ENCODE measurements at regions not wholly inside any gene's neighbourhood (a gene's known extent, or its start where the extent isn't known, plus 50 kb on each side); places are given as distances from the start of the nearest gene placed in this dataset.

DNA sequence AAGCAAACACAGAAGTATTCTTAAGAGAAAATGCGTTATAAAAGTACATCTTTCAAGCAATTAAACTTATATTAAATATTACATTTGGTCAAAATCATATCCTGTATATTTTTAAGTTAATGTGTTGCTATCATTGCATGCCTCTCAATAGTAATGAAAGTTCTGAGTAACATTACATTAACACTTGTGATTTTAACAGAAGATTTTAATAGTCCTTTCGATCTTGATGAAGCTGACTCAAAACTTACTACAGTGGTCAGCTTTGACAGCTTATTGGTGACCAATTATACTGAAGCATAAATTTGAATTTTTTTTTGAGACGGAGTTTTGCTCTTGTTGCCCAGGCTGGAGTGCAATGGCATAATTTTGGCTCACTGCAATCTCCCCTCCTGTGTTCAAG lies 303.3 kb downstream of the GALR1 start:
- TF ChIP-seq FOXP2 (optimal IDR thresholded peaks at IDR 0.05; ENCODE audit: borderline replicate concordance, extremely low read depth, extremely low read length, insufficient read depth) (no peak), POLR2AphosphoS5 (IDR thresholded peaks at IDR 0.05; ENCODE audit: low read depth, low read length) (no peak), TAF1 (IDR thresholded peaks at IDR 0.05; ENCODE audit: borderline replicate concordance, insufficient read depth, low read length) (no peak), SIN3A (IDR thresholded peaks at IDR 0.05; ENCODE audit: borderline replicate concordance, insufficient read depth, low read length) (no peak)
- TF ChIP-seq, protein P1, sequence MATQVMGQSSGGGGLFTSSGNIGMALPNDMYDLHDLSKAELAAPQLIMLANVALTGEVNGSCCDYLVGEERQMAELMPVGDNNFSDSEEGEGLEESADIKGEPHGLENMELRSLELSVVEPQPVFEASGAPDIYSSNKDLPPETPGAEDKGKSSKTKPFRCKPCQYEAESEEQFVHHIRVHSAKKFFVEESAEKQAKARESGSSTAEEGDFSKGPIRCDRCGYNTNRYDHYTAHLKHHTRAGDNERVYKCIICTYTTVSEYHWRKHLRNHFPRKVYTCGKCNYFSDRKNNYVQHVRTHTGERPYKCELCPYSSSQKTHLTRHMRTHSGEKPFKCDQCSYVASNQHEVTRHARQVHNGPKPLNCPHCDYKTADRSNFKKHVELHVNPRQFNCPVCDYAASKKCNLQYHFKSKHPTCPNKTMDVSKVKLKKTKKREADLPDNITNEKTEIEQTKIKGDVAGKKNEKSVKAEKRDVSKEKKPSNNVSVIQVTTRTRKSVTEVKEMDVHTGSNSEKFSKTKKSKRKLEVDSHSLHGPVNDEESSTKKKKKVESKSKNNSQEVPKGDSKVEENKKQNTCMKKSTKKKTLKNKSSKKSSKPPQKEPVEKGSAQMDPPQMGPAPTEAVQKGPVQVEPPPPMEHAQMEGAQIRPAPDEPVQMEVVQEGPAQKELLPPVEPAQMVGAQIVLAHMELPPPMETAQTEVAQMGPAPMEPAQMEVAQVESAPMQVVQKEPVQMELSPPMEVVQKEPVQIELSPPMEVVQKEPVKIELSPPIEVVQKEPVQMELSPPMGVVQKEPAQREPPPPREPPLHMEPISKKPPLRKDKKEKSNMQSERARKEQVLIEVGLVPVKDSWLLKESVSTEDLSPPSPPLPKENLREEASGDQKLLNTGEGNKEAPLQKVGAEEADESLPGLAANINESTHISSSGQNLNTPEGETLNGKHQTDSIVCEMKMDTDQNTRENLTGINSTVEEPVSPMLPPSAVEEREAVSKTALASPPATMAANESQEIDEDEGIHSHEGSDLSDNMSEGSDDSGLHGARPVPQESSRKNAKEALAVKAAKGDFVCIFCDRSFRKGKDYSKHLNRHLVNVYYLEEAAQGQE (IDR thresholded peaks at IDR 0.05; ENCODE audit: insufficient read depth in 1 of 2, low read depth in 2 of 2, low read length in 2 of 2): no peak

DNA sequence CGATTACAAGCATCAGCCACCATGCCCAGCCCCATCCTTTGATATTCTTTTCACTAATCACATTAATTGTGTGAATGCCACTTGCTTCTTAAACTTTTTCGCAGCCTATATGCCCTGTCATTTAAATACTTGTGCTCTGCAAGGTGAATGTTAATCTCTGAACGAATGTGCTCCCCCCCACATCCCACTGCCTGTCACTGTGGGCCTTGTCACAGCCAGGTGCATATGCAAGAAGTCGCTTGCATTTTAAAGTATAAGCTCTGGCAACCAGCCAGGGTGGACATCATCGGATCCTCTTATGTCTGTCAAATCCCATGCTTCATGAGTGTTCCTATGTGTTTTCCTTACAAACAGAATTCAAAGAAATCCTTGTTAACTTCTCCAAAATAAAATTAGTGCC lies 304.4 kb downstream of the GALR1 start:
- TF ChIP-seq SIN3A (IDR thresholded peaks at IDR 0.05; ENCODE audit: borderline replicate concordance, insufficient read depth, low read length) (no peak), FOXP2 (optimal IDR thresholded peaks at IDR 0.05; ENCODE audit: borderline replicate concordance, extremely low read depth, extremely low read length, insufficient read depth) (no peak), POLR2AphosphoS5 (IDR thresholded peaks at IDR 0.05; ENCODE audit: low read depth, low read length) (no peak), TAF1 (IDR thresholded peaks at IDR 0.05; ENCODE audit: borderline replicate concordance, insufficient read depth, low read length) (no peak)
- TF ChIP-seq, protein P1 (IDR thresholded peaks at IDR 0.05; ENCODE audit: insufficient read depth in 1 of 2, low read depth in 2 of 2, low read length in 2 of 2): no peak

DNA sequence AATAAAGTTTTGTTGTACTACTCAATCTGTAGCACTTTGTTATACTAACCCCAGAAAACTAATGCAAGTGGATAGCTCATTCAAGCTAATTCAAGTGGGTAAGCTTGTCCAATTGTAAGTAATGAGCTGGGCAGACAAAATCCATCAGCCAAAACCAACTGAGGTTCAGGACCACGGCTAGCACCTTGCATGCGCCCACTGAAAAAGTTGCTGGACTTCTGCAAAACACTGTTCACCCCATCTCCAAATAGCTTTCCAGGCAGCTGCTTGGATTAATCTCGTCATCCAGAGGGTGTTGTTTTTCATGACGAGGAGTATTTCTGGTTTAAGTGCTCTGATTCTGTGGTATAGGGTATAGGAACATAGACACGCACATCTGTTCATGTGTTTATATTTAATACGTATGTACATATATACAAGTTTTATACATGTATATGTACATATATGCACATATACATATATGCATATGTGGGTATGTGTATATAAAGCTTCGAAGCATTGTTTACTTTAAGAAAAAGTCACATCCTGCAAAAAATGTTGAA lies 307.5 kb downstream of the GALR1 start:
- TF ChIP-seq, protein P1 (IDR thresholded peaks at IDR 0.05; ENCODE audit: insufficient read depth in 1 of 2, low read depth in 2 of 2, low read length in 2 of 2): peak; percentile 76 to 93
- no peak for TF ChIP-seq FOXP2 (optimal IDR thresholded peaks at IDR 0.05; ENCODE audit: borderline replicate concordance, extremely low read depth, extremely low read length, insufficient read depth)

DNA sequence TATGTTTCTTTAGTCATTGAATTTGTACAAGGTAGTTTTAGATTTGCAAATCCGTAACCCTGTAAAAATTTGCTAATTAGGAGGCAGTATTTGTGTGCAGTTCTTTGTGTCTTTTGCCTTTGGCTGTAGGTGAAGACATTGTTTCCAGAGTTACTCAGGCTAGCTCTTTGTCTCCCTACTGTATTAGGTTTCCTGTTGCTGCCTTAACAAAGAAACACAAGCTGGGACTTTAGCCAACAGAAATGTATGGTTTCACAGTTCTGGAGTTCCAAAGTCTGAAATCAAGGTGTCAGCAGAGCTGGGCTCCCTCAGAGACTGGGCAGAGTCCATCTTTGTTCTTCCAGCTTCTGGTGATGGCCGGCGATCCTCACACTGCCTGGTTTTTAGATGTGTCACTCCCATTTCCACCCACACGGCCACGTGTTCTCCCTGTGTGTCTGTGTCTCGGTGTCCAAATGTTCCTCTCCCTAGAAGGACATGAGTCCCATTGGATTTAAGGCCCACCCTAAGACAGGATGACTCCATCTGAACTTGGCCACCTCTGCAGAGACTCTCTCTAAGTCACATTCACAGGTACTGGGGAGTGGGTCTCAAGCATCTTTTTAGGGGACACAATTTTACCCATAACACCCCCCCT lies 309.7 kb downstream of the GALR1 start:
- TF ChIP-seq, protein P1 (IDR thresholded peaks at IDR 0.05; ENCODE audit: insufficient read depth in 1 of 2, low read depth in 2 of 2, low read length in 2 of 2): no peak
- TF ChIP-seq POLR2AphosphoS5 (IDR thresholded peaks at IDR 0.05; ENCODE audit: low read depth, low read length) (no peak), FOXP2 (optimal IDR thresholded peaks at IDR 0.05; ENCODE audit: borderline replicate concordance, extremely low read depth, extremely low read length, insufficient read depth) (no peak), SIN3A (IDR thresholded peaks at IDR 0.05; ENCODE audit: borderline replicate concordance, insufficient read depth, low read length) (no peak), TAF1 (IDR thresholded peaks at IDR 0.05; ENCODE audit: borderline replicate concordance, insufficient read depth, low read length) (no peak)
